Large intestine (tissue), 3 donors: ENCODE measurements at regions not wholly inside any gene's neighbourhood (a gene's known extent, or its start where the extent isn't known, plus 50 kb on each side); places are given as distances from the start of the nearest gene placed in this dataset.
"Not testable (repeated sequence)": the region's sequence is repeated elsewhere in the genome, so short reads cannot be mapped to it uniquely, and the experiment has no call there.

Experiments used
- DNase-seq, 2 donors: peaks; one replicate each; pipeline versions ENCODE4 v3.0.0 to v3.0.0-alpha.2; 2013
- H3K27ac ChIP-seq: one replicate; pipeline ENCODE4 v1.5.1; 2013; ENCODE audit warnings: low read length
- H3K27me3 ChIP-seq: 2 replicates; pipeline ENCODE4 v1.6.1; 2013; ENCODE audit warnings: low read length; ENCODE audit not compliant: control insufficient read depth, insufficient read depth
- H3K36me3 ChIP-seq: 2 replicates; pipeline ENCODE4 v1.6.1; 2013; ENCODE audit warnings: low read length; ENCODE audit not compliant: control insufficient read depth, insufficient read depth
- H3K4me1 ChIP-seq: one replicate; pipeline ENCODE4 v1.6.1; 2013; ENCODE audit warnings: low read length; ENCODE audit not compliant: control insufficient read depth, insufficient read depth
- H3K4me3 ChIP-seq: one replicate; pipeline ENCODE4 v1.5.1; 2013; ENCODE audit warnings: low read length
- H3K9me3 ChIP-seq: one replicate; pipeline ENCODE4 v1.6.1; 2013; ENCODE audit warnings: mild to moderate bottlenecking, low read depth, low read length, moderate library complexity; ENCODE audit not compliant: control insufficient read depth
- WGBS: methylation state at CpG from one replicate; pipeline ENCODE4 v1.1.5; 2013; ENCODE audit warnings: low lambda C conversion rate; ENCODE audit not compliant: insufficient coverage; 5-methylcytosine and 5-hydroxymethylcytosine counted together

- no CpG with 5 or more reads among the region's 3 CpGs for WGBS
- no peak overlapping the region for H3K27ac ChIP-seq
- H3K4me3 ChIP-seq = no peak overlapping the region
- no peaks in the 10 kb centered on the region for H3K9me3 ChIP-seq
- DNase-seq = no peak
- H3K4me1 ChIP-seq = no peaks in the 10 kb centered on the region
- no peaks in the 10 kb centered on the region for H3K27me3 ChIP-seq
- H3K36me3 ChIP-seq = no peaks in the 10 kb centered on the region
Observed at GRCh38 chr3:68676136-68676535, 256.2 kb downstream of the TAFA4 start.

- no peak overlapping the region for H3K27ac ChIP-seq
- H3K4me3 ChIP-seq = no peak overlapping the region
- no peaks in the 10 kb centered on the region for H3K27me3 ChIP-seq
- H3K36me3 ChIP-seq = no peaks in the 10 kb centered on the region
- H3K4me1 ChIP-seq = no peaks in the 10 kb centered on the region
- no peak for DNase-seq
- no peaks in the 10 kb centered on the region for H3K9me3 ChIP-seq
Observed at GRCh38 chr3:68667346-68667745, 265.0 kb downstream of the TAFA4 start.

- Histone ChIP-seq H3K4me1 (no peaks in the 10 kb centered on the region), H3K4me3 (no peak overlapping the region), H3K27me3 (no peaks in the 10 kb centered on the region), H3K9me3 (no peaks in the 10 kb centered on the region), H3K27ac (no peak overlapping the region), H3K36me3 (no peaks in the 10 kb centered on the region)
- WGBS = 86% methylated on average over 1 of the region's 4 CpGs
- DNase-seq = peak in 1 of 2 donors; percentile 2
Observed at GRCh38 chr3:68666429-68667136, 265.8 kb downstream of the TAFA4 start.

DNA sequence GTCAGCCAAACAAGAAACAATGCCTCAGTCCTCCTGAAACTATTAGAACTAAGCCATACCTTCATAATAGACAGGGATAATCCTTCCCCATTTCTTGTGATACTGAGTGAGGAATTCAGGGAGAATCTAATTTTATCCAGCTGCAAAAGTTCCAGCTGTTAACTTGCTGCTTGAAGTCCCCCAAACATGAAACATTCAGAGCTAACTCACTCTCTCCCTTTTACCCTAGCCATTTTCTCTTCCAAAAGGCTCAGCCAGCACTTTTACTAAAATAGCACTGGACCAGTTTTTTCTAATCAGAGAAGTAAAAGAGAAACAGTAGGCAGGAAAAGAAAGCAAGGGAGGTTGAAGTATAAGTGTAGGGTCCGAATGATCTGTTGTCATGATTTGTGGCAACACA is 268.1 kb downstream of the TAFA4 start:
- H3K9me3 ChIP-seq = no peaks in the 10 kb centered on the region
- no peaks in the 10 kb centered on the region for H3K4me1 ChIP-seq
- no peaks in the 10 kb centered on the region for H3K36me3 ChIP-seq
- DNase-seq = no peak
- H3K4me3 ChIP-seq = no peak overlapping the region
- H3K27me3 ChIP-seq = no peaks in the 10 kb centered on the region
- 75% methylated on average over 1 of the region's 1 CpG for WGBS
- no peak overlapping the region for H3K27ac ChIP-seq

DNA sequence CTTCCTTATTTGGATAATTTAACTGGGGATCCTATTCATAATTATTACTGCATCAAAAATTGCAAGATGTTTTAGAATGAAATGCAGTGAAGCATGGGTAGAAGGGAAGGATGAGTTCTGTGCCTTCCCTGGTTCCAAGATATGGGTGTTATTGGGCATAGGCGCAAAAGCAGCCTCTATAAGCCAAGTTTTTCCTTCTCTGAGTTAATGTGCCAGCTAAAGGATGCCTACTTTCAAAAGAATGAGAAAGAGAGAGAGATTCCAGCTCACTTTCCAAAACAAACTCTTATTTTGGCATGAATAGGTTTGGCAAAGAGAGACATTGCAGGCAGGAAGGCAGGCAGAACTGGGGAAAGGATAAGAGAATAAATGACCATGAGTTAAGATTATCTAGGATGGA is 270.2 kb downstream of the TAFA4 start:
- no peaks in the 10 kb centered on the region for H3K9me3 ChIP-seq
- DNase-seq = no peak
- WGBS = no CpG with 5 or more reads among the region's 1 CpG
- H3K27me3 ChIP-seq = no peaks in the 10 kb centered on the region
- no peak overlapping the region for H3K4me3 ChIP-seq
- no peaks in the 10 kb centered on the region for H3K36me3 ChIP-seq
- H3K4me1 ChIP-seq = no peaks in the 10 kb centered on the region
- H3K27ac ChIP-seq = no peak overlapping the region

- H3K27ac ChIP-seq = not testable (repeated sequence)
- WGBS = no CpG with 5 or more reads among the region's 3 CpGs
Observed at GRCh38 chr3:68650657-68651056, 281.7 kb downstream of the TAFA4 start.

DNA sequence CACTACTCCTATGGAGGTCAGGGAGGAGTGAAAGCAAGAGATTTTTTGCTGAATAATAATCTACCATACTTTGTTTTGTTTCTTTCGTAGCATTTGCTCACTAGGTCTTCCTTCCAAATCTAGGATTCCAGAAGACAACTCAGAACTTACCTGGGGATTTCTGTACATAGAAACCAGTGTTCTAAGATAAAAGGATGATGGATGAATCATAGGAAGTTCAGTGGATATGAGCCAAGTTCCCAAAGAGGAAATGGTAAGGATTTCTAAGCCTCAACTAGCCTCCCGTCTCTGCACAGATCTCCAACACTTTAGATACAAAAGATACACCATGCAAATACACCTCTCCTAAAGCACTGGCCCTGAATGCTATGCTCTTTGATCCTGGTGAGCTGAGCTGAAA is 283.9 kb downstream of the TAFA4 start:
- H3K27me3 ChIP-seq = no peaks in the 10 kb centered on the region
- no peaks in the 10 kb centered on the region for H3K36me3 ChIP-seq
- H3K4me3 ChIP-seq = no peak overlapping the region
- WGBS = 80% methylated on average over 1 of the region's 2 CpGs
- no peak overlapping the region for H3K27ac ChIP-seq
- DNase-seq = no peak
- H3K4me1 ChIP-seq = no peaks in the 10 kb centered on the region
- no peaks in the 10 kb centered on the region for H3K9me3 ChIP-seq

More at GRCh38 chr3:68650657-68651056, 281.7 kb downstream of the TAFA4 start:
- H3K27me3 ChIP-seq, H3K9me3 ChIP-seq, H3K36me3 ChIP-seq, H3K4me3 ChIP-seq, DNase-seq, H3K4me1 ChIP-seq: not testable (repeated sequence)

GRCh38 chr3:68631850-68632545 is 300.3 kb downstream of the TAFA4 start:
- no peaks in the 10 kb centered on the region for H3K4me1 ChIP-seq
- no peak overlapping the region for H3K27ac ChIP-seq
- H3K4me3 ChIP-seq = no peak overlapping the region
- DNase-seq = no peak
- WGBS = 83% methylated on average over 1 of the region's 7 CpGs
- no peaks in the 10 kb centered on the region for H3K9me3 ChIP-seq
- peaks cover 2% of the 10 kb centered on the region for H3K27me3 ChIP-seq
- H3K36me3 ChIP-seq = no peaks in the 10 kb centered on the region

DNA sequence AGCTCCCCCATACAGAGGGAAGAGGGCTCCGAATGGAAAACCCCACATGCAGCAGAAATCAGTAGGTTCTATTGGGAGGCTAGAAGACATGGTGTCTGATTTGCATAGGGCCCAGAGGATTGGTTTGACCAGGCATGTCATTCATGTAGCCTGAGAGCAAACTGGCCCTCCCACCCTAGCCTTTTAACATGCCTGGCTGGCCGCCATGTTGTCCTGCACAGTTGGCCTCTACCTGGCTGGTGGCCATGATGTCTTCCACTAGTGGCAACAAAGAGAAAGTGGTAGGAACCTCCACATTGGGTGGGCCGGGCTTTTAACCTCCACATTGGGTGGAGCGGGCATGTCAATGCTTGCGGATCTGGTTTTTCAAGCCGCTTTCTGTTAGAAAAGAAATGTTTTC is 312.1 kb downstream of the TAFA4 start:
- Histone ChIP-seq H3K9me3 (no peaks in the 10 kb centered on the region), H3K36me3 (no peaks in the 10 kb centered on the region), H3K4me3 (no peak overlapping the region), H3K4me1 (no peaks in the 10 kb centered on the region), H3K27me3 (no peaks in the 10 kb centered on the region), H3K27ac (no peak overlapping the region)
- DNase-seq = no peak
- WGBS = 93% methylated on average over 3 of the region's 6 CpGs

GRCh38 chr3:68614087-68614486 is 318.3 kb downstream of the TAFA4 start:
- no peaks in the 10 kb centered on the region for H3K27me3 ChIP-seq
- no peak overlapping the region for H3K27ac ChIP-seq
- no peak overlapping the region for H3K4me3 ChIP-seq
- DNase-seq = no peak
- no peaks in the 10 kb centered on the region for H3K36me3 ChIP-seq
- no peaks in the 10 kb centered on the region for H3K9me3 ChIP-seq
- no CpG with 5 or more reads among the region's 6 CpGs for WGBS
- H3K4me1 ChIP-seq = no peaks in the 10 kb centered on the region

DNA sequence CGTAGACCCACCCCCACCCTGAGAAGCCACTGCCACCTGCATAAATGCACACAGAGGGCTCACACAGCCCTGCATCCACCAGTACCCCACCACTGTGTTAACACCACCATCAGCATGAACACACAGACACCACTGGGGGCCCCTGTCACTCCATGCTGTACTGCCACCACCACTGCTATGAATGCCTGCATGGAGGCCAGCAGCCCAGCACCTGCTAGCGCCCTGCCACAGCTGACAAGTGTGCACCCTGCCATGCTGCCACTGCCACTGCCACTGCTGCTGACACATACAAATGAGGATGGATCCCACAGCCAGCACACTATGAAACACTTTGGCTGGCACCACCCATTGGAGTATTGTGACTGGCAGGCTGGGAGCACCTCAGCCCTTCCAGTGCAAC is 361.0 kb downstream of the TAFA4 start:
- Histone ChIP-seq H3K9me3 (no peaks in the 10 kb centered on the region), H3K4me1 (no peaks in the 10 kb centered on the region), H3K27ac (no peak overlapping the region), H3K27me3 (no peaks in the 10 kb centered on the region), H3K36me3 (no peaks in the 10 kb centered on the region), H3K4me3 (no peak overlapping the region)
- no CpG with 5 or more reads among the region's 2 CpGs for WGBS
- DNase-seq = no peak
